ENCODE measurements at regions not wholly inside any gene's neighbourhood (a gene's known extent, or its start where the extent isn't known, plus 50 kb on each side); places are given as distances from the start of the nearest gene placed in this dataset.

GRCh38 chr6:93829009-93829408 lies 409.6 kb upstream of the EPHA7 start:
- in situ Hi-C loops (cut with HindIII; ENCODE audit: low sequenced_read_pairs), result no loop called here
- DNase-seq (ENCODE audit: low read depth, low spot score), result no peak
- no peak for TF ChIP-seq CTCF (IDR thresholded peaks at IDR 0.05; ENCODE audit: low read depth, low read length)
- no peak overlapping the region for H3K4me3 ChIP-seq (ENCODE audit: low read depth, low read length)

GRCh38 chr6:93828553-93828952 lies 409.2 kb upstream of the EPHA7 start:
- in situ Hi-C loops (cut with HindIII; ENCODE audit: low sequenced_read_pairs), result no loop called here
- TF ChIP-seq CTCF (IDR thresholded peaks at IDR 0.05; ENCODE audit: low read depth, low read length), result no peak
- no peak for DNase-seq (ENCODE audit: low read depth, low spot score)
- H3K4me3 ChIP-seq (ENCODE audit: low read depth, low read length), result no peak overlapping the region

GRCh38 chr6:93827728-93828127 lies 408.4 kb upstream of the EPHA7 start:
- in situ Hi-C loops (cut with HindIII; ENCODE audit: low sequenced_read_pairs), result no loop called here

GRCh38 chr6:93825950-93826349 lies 406.6 kb upstream of the EPHA7 start:
- no peak for DNase-seq (ENCODE audit: low read depth, low spot score)
- no peak overlapping the region for H3K4me3 ChIP-seq (ENCODE audit: low read depth, low read length)
- TF ChIP-seq CTCF (IDR thresholded peaks at IDR 0.05; ENCODE audit: low read depth, low read length), result no peak
- in situ Hi-C loops (cut with HindIII; ENCODE audit: low sequenced_read_pairs), result no loop called here

More at GRCh38 chr6:93827728-93828127, 408.4 kb upstream of the EPHA7 start:
- H3K4me3 ChIP-seq (ENCODE audit: low read depth, low read length), result no peak overlapping the region
- no peak for DNase-seq (ENCODE audit: low read depth, low spot score)
- TF ChIP-seq CTCF (IDR thresholded peaks at IDR 0.05; ENCODE audit: low read depth, low read length), result no peak

GRCh38 chr6:93823489-93823888 lies 404.1 kb upstream of the EPHA7 start:
- in situ Hi-C loops (cut with HindIII; ENCODE audit: low sequenced_read_pairs), result no loop called here
- no peak for DNase-seq (ENCODE audit: low read depth, low spot score)
- H3K4me3 ChIP-seq (ENCODE audit: low read depth, low read length), result no peak overlapping the region
- no peak for TF ChIP-seq CTCF (IDR thresholded peaks at IDR 0.05; ENCODE audit: low read depth, low read length)

- in situ Hi-C loops (cut with HindIII; ENCODE audit: low sequenced_read_pairs), result no loop called here
- DNase-seq (ENCODE audit: low read depth, low spot score), result no peak
- H3K4me3 ChIP-seq (ENCODE audit: low read depth, low read length), result no peak overlapping the region
- no peak for TF ChIP-seq CTCF (IDR thresholded peaks at IDR 0.05; ENCODE audit: low read depth, low read length)
Observed at GRCh38 chr6:93822434-93823265, 403.3 kb upstream of the EPHA7 start.

Measured in astrocyte of the spinal cord (primary cell).